ENCODE measurements at regions not wholly inside any gene's neighbourhood (a gene's known extent, or its start where the extent isn't known, plus 50 kb on each side); places are given as distances from the start of the nearest gene placed in this dataset.

GRCh38 chr4:180422989-180423711, 1820.1 kb upstream of the TENM3 start:
- DNase-seq (no peak), ATAC-seq (ENCODE audit: low read depth) (no peak)
- dilution Hi-C loops (cut with HindIII; ENCODE audit: low sequenced_read_pairs, unreplicated experiment): no loop called here
- H2BK120ac ChIP-seq (ENCODE audit: low read depth, low read length): no peak overlapping the region
- H2AK9ac ChIP-seq (replicated peaks; ENCODE audit: low read depth, low read length, poor library complexity): no peak overlapping the region
- no peaks in the 10 kb centered on the region for H3K4me1 ChIP-seq (ENCODE audit: control insufficient read depth, insufficient read depth, low read length)
- H4K5ac ChIP-seq (ENCODE audit: low read depth, low read length): no peak overlapping the region
- no peaks in the 10 kb centered on the region for H3K9me1 ChIP-seq (ENCODE audit: insufficient read depth, low read length)
- H3K4ac ChIP-seq (ENCODE audit: low read depth, low read length): no peak overlapping the region
- no peak overlapping the region for H3K4me3 ChIP-seq (ENCODE audit: insufficient read depth, low read depth, low read length)
- H4K20me1 ChIP-seq (ENCODE audit: insufficient read depth, low read length): no peaks in the 10 kb centered on the region
- H3K27me3 ChIP-seq (ENCODE audit: control insufficient read depth, insufficient read depth, low read length): no peaks in the 10 kb centered on the region
- H3K56ac ChIP-seq (ENCODE audit: extremely low read depth, insufficient read depth, low read length): no peak overlapping the region
- no TSS peak for BruUV-seq (replicated peaks)
- H2BK5ac ChIP-seq (ENCODE audit: low read depth, low read length, poor library complexity, severe bottlenecking): no peak overlapping the region
- no peak overlapping the region for H2BK15ac ChIP-seq (ENCODE audit: low read depth, low read length)
- CTCF ChIA-PET: no interaction called here
- H2AFZ ChIP-seq (replicated peaks; ENCODE audit: low read length, poor library complexity): no peak overlapping the region
- H2AK5ac ChIP-seq (ENCODE audit: low read depth, low read length): no peak overlapping the region
- no peak overlapping the region for H3K23ac ChIP-seq (ENCODE audit: low read depth, low read length)
- no peak overlapping the region for H3K27ac ChIP-seq (ENCODE audit: insufficient read depth, low read length)
- H2BK20ac ChIP-seq (ENCODE audit: low read depth, low read length): no peak overlapping the region
- POLR2A ChIA-PET (ENCODE audit: unreplicated experiment): no interaction called here
- in situ Hi-C loops (cut with MboI; ENCODE audit: low sequenced_read_pairs): no loop called here
- no peak for TF ChIP-seq POLR2A (IDR thresholded peaks at IDR 0.05; ENCODE audit: low read depth, low read length)
- TF ChIP-seq CTCF (conservative IDR thresholded peaks at IDR 0.05; ENCODE audit: low read depth, low read length): no peak
- TF ChIP-seq RCOR1 (IDR thresholded peaks at IDR 0.05; ENCODE audit: insufficient replicate concordance, low read length): no peak
- TF ChIP-seq ELK1 (IDR thresholded peaks at IDR 0.05; ENCODE audit: borderline replicate concordance, low read depth, low read length): no peak
- TF ChIP-seq MXI1 (IDR thresholded peaks at IDR 0.05; ENCODE audit: borderline replicate concordance, low read depth, low read length): no peak
- no peak for TF ChIP-seq RAD21 (IDR thresholded peaks at IDR 0.05; ENCODE audit: low read length)
- TF ChIP-seq NFE2L2 (IDR thresholded peaks at IDR 0.05; ENCODE audit: low read depth, low read length): no peak
- TF ChIP-seq FOS (IDR thresholded peaks at IDR 0.05; ENCODE audit: low read depth, low read length): no peak
- no peak for TF ChIP-seq SMC3 (IDR thresholded peaks at IDR 0.05; ENCODE audit: low read depth, low read length)
- no peak overlapping the region for H3K9ac ChIP-seq (ENCODE audit: low read depth, low read length)
- H3K4me2 ChIP-seq (ENCODE audit: low read depth, low read length): no peak overlapping the region
- no CpG with 5 or more reads among the region's 5 CpGs for WGBS, 2 experiments (ENCODE audit: extremely low coverage in 2 of 2, insufficient read length in 1 of 2)
- no peak overlapping the region for H3K14ac ChIP-seq (replicated peaks; ENCODE audit: low read depth, low read length)
- H3K79me1 ChIP-seq (ENCODE audit: low read depth in 1 of 2, low read length in 2 of 2): no peaks in the 10 kb centered on the region
- H4K8ac ChIP-seq (ENCODE audit: low read depth in 2 of 2, low read length in 2 of 2): no peak overlapping the region
- intact Hi-C loops (cut with micrococcal nuclease): no loop called here
- H4K91ac ChIP-seq (ENCODE audit: insufficient read depth, low read depth, low read length): no peak overlapping the region
- no peak overlapping the region for H3K18ac ChIP-seq (ENCODE audit: low read depth, low read length)
- no peaks in the 10 kb centered on the region for H3K36me3 ChIP-seq (ENCODE audit: control insufficient read depth, insufficient read depth, low read length)
- no peaks in the 10 kb centered on the region for H3K9me3 ChIP-seq (ENCODE audit: control insufficient read depth, insufficient read depth, low read length)

Data from IMR-90 (cell line).